ENCODE measurements at regions not wholly inside any gene's neighbourhood (a gene's known extent, or its start where the extent isn't known, plus 50 kb on each side); places are given as distances from the start of the nearest gene placed in this dataset.

DNA sequence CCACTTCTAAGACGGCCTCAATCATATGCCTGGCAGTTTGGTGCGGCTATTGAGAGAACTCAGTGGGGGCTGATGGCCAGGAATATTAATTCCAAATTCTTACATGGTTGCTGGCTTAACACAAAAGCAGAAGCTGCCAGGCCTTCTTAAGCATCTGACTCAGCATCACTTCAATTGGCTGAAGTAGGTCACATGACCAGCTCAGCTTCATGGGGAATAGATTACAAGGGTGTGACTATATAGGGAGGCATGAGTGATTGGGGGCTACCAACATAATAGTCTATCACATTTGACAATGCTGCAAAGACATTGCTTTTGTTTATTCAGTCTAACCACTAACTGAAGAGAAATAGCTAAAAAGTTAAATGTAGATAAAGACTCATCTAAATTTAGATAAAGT, 101.6 kb upstream of the ANKRD28 start:
- DNase-seq (ENCODE audit: low read depth, low spot score) (no peak), FAIRE-seq (no peak), ATAC-seq (no peak)
- intact Hi-C loops (cut with micrococcal nuclease; ENCODE audit: unreplicated experiment) (no loop called here), in situ Hi-C loops (cut with MboI) (no loop called here)
- H3K9me3 ChIP-seq (replicated peaks; ENCODE audit: control insufficient read depth, insufficient read depth, low read length) = no peaks in the 10 kb centered on the region; the same call in 2 of the 3 replicates
- ChIA-PET POLR2A (no interaction called here), CTCF (interaction anchor here (0.7 kb wide), 1 partner anchor 696 kb away, joined by 3 read pairs; no protein-coding TSS in a partner anchor), RAD21 (ENCODE audit: unreplicated experiment) (no interaction called here), SMC1A (ENCODE audit: uncharacterized antibody, unreplicated experiment) (interaction anchor here (2.1 kb wide), 1 partner anchor 54 kb away, joined by 5 read pairs; no protein-coding TSS in a partner anchor)
- H3K4me2 ChIP-seq (ENCODE audit: control insufficient read depth, insufficient read depth) = no peak overlapping the region
- no peaks in the 10 kb centered on the region for H4K20me1 ChIP-seq (ENCODE audit: control insufficient read depth, insufficient read depth)
- BruUV-seq (replicated peaks) = no TSS peak
- WGBS (ENCODE audit: insufficient coverage, insufficient replicate concordance, low lambda C conversion rate, missing lambda C conversion rate) = 74% methylated on average over 2 of the region's 2 CpGs
- no peaks in the 10 kb centered on the region for H3K4me1 ChIP-seq (ENCODE audit: control insufficient read depth, insufficient read depth, low read length)
- H2AFZ ChIP-seq (ENCODE audit: control insufficient read depth, low read depth, low read length) = no peak overlapping the region
- no peaks in the 10 kb centered on the region for H3K36me3 ChIP-seq (ENCODE audit: control insufficient read depth in 2 of 2, insufficient read depth in 2 of 2, low read length in 1 of 2)
- H3K27me3 ChIP-seq (replicated peaks in 1 of 2; ENCODE audit: control insufficient read depth in 2 of 2, insufficient read depth in 2 of 2, low read length in 1 of 2) = no peaks in the 10 kb centered on the region
- H3K9ac ChIP-seq (ENCODE audit: control insufficient read depth, insufficient read depth, low read length) = no peak overlapping the region
- no peak overlapping the region for H3K27ac ChIP-seq (ENCODE audit: control insufficient read depth, insufficient read depth)
- H3K4me3 ChIP-seq = no peak overlapping the region
- H3K79me2 ChIP-seq (ENCODE audit: control insufficient read depth, insufficient read depth, low read length) = no peaks in the 10 kb centered on the region
- TF ChIP-seq IKZF2 (IDR thresholded peaks at IDR 0.05) (no peak), SUZ12 (IDR thresholded peaks at IDR 0.05; ENCODE audit: unreplicated experiment) (no peak), YY1 (IDR thresholded peaks at IDR 0.05; ENCODE audit: low read depth, low read length) (no peak), RCOR1 (conservative IDR thresholded peaks at IDR 0.05; ENCODE audit: low read depth, low read length) (no peak), SIX5 (IDR thresholded peaks at IDR 0.05; ENCODE audit: low read depth, low read length, severe bottlenecking) (no peak), CUX1 (IDR thresholded peaks at IDR 0.05; ENCODE audit: insufficient replicate concordance, low read depth, low read length) (no peak), NFYB (IDR thresholded peaks at IDR 0.05; ENCODE audit: insufficient read depth, low read depth, low read length) (no peak), NKRF (conservative IDR thresholded peaks at IDR 0.05) (no peak), CBX3 (IDR thresholded peaks at IDR 0.05; ENCODE audit: borderline replicate concordance, low read depth) (no peak), IRF5 (IDR thresholded peaks at IDR 0.05; ENCODE audit: borderline replicate concordance) (no peak), CREM (IDR thresholded peaks at IDR 0.05; ENCODE audit: low read depth) (no peak), TCF3 (IDR thresholded peaks at IDR 0.05; ENCODE audit: borderline replicate concordance, insufficient read depth, low read depth, low read length) (no peak), MEF2A (IDR thresholded peaks at IDR 0.05; ENCODE audit: insufficient read depth, low read depth, low read length) (no peak)
- TF ChIP-seq, protein P1, sequence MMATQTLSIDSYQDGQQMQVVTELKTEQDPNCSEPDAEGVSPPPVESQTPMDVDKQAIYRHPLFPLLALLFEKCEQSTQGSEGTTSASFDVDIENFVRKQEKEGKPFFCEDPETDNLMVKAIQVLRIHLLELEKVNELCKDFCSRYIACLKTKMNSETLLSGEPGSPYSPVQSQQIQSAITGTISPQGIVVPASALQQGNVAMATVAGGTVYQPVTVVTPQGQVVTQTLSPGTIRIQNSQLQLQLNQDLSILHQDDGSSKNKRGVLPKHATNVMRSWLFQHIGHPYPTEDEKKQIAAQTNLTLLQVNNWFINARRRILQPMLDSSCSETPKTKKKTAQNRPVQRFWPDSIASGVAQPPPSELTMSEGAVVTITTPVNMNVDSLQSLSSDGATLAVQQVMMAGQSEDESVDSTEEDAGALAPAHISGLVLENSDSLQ (IDR thresholded peaks at IDR 0.05) = no peak

Measured in GM12878 (cell line).